ENCODE measurements at regions not wholly inside any gene's neighbourhood (a gene's known extent, or its start where the extent isn't known, plus 50 kb on each side); places are given as distances from the start of the nearest gene placed in this dataset.

DNA sequence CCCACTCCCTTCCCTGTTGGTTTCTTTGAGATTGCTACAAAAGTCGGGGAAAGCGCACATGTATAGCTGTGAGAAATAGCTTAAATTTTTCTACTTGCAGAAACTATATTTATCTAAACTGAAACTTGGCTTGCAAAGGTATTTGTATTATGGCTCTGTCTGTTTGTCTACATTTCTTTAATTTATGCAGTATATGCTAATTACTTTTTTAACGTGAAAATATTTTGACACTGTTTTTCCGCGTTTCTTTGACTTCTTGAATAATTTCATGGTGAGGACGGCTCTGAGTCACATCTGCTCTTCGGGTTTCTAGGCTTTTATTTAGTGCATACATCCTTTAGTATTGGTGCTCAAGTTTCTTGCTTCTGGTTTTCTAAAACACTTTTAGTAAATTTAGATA lies 182.1 kb upstream of the ZRANB2 start:
- DNase-seq, result no peak

DNA sequence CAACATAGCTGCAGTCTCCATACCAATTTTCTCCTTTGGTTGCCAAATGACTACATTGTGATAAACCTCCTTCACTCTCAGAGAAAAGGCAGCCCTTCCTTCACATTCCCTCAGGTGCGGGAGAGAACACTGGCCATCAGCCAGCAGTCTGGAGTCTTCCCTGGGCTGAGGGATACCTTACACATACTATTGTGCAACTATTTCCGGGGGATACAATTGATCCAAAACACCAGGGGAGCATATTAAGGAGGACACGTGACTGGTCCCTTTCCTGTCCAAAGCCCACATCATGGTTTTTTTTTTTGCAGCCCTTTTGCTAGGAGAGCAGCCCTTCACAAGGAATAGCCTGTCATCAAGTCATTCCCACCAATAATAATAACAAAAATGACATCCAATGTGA lies 172.1 kb upstream of the ZRANB2 start:
- DNase-seq, result no peak

DNA sequence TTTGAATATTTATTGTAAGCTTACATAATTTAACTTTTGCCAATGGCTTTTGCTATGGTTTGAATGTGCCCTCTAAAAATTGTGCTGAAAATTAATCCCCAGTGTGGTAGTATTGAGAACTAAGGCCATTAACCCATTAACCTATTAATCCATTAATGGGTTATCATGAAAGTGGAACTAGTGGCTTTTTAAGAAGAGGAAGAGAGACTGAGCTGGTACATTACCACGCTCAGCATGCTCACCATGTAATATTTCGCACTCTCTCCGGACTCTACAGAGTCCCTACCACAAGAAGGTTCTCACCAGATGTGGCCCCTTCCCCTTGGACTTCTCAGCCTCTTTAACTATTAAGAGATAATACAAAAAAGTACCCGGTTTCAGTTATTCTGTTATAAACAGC lies 164.4 kb upstream of the ZRANB2 start:
- DNase-seq, result no peak

DNA sequence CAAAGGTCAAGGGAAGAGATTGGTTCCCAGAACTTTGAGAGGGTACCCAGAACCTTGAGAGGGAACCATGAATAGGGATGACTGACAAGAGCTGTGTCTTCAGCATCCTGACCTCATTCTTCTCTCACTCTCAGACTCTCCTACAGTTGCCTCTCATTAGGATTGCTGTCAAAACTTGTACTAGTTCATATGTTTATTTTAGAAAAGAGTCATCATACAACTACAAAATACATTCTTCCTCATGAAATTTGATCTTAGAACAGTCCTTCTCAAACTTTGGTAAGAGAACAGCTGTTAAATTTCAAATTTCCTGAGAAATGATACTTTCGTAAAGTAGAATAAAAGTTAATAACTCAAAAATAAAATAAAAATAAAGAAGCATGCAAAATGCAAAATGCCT lies 161.4 kb upstream of the ZRANB2 start:
- DNase-seq, result no peak

DNA sequence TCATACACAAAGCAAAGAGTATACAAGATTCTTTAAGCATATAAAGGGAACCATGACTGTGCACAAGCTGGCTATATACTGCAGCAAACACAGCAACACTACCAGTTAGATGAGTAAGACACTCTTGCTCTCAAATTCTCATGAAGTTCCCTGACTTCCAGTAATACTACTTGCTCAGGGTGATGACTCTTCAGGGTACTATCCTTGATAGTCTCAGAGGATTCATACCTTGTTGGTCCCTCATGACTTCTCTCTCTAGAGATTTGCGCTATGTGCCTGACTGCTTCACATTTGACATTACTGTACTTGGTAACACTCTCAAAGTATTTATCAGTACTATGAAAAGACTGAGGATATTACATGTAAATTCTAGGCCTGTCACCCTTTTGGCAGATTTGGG lies 159.8 kb upstream of the ZRANB2 start:
- no peak for DNase-seq

DNA sequence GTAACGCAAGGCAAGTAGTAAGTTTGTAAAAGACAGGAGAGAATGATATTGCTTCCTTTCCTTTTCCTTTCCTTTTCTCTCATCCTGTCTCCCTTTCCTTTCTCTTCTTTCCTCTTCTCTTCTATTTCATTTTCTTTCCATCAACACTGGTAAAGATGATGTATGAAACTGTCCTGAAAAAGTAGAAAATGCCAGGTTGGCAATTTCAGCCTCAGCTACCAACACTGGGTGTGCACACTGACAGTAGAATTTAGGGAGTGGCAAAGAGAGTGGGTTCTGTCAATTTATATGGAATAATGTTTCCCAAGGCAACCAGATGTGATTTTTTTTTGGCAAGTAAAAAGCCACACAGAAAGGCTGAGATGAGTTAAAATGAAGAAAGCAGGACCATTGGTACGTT lies 155.7 kb upstream of the ZRANB2 start:
- DNase-seq, result no peak

DNA sequence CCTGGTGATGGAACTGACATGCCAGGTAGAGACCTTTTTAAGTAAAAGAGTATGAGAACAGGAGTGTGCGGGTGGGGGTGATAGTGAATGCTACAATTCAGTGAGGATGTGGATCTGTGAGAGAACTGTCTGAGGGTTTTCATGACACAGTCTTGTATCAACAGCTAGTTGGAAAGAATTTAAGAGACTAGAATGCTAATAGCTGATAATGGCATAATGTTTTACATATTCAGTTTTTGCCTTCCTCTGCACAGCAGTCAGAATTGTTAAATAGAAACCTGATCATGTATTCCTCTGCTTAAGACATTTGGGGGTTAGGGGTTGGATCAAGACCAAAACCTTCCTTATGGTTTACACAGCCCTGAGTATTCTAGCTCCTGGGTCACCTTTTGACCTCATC lies 152.8 kb upstream of the ZRANB2 start:
- no peak for DNase-seq

DNA sequence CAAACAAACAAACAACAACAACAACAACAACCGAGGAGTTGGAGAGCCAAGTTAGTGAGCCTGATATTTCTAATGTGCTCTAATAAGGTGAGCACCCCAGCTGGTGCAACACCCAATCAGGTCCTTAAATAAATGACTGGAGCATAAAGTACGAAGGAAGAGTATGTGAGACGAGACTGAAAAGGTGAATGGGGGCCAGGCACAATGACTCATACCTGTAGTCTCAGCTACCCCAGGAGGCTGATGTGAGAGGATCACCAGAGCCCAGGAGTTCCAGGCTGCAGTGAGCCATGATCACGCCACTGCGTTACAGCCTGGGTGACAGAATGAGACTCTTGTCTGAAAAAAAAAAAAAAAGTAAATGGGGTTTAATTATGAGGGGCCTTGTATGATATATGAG lies 152.0 kb upstream of the ZRANB2 start:
- DNase-seq, result no peak

DNA sequence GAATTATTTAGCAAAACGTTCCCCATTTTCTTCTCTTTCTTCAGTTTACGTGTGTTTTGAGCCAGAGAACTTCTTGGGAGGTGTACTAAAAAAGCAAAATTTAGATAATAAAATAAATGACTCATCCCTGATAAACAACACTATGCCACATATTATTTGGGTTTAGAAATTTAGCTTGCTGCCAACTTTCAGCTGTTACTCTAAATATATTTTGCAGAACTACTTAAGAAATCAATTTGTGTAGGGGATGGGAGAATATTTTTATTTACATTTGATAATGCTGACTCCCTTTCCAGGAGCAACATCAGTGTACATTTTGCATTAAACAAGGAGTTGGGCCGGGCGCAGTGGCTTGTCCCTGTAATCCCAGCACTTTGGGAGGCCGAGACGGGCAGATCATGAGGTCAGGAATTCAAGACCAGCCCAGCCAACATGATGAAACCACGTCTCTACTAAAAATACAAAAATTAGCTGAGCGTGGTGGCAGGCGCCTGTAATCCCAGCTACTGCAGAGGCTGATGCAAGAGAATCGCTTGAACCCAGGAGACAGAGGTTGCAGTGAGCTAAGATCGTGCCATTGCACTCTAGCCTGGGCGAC lies 151.4 kb upstream of the ZRANB2 start:
- DNase-seq, result no peak

DNA sequence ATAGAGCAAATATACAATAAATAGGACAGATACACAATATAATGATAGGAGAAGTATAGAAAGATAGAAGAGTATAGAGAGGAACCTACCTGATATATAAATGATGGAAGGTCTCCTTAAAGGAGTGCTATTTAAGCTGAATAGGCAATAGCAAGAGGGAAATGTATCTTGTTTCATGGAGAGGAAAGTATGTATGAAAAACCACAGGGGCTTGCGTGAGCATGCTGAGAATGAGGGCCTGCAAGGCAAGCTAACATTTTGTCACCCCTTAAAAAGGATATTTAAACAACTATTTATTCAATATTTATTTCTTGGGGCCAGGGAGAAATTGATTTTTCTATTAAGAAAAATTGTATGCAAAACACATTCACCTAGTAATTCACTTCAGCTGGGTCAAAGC lies 150.9 kb upstream of the ZRANB2 start:
- DNase-seq, result no peak

DNA sequence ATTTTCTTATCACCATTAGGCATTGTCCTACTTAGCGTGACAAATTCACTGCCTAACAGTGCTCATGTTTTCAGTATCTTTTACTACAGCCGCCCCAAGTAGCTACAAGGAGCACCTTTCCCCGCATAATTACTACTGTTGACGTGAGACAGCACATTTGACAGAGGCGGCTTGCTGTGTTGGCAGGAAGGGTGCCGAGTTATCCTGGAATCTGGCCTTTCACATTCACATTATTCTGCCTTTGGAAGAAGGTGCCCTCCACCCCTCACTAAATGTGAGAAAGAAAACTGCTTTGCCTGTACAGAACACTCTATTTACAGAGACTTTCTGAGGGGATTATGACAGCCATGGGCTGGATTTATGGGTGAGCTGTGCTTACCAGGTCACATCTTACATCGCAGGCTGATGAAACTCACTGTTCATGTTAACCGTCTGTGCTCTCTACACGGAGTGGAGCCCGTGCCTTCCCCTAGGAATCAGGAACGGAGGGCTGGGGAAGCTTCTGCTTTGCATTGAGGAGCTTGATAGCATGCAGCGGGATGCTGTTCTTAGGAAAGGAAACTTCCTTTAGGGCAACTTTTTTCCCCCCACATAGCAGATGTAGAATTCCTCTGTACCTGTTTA lies 148.0 kb upstream of the ZRANB2 start:
- DNase-seq, result no peak

DNA sequence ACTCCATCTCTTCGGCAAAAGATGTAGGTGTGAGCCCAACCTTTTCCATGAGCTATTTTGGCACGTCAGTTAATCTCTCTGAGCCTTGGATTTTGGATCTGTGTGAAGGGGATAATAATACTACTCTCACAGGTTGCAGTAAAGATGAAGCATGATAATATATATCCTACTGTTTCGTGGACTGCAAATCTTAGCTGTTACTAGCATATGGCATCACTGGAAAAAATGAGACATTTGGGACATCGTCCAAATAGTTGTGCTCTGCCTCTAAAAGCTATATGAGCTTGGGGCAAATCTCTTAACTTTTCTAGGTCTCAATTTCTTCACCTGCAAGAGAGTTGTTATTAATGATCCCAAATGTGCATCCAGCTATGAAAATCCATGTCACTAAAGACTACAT lies 147.4 kb upstream of the ZRANB2 start:
- no peak for DNase-seq

DNA sequence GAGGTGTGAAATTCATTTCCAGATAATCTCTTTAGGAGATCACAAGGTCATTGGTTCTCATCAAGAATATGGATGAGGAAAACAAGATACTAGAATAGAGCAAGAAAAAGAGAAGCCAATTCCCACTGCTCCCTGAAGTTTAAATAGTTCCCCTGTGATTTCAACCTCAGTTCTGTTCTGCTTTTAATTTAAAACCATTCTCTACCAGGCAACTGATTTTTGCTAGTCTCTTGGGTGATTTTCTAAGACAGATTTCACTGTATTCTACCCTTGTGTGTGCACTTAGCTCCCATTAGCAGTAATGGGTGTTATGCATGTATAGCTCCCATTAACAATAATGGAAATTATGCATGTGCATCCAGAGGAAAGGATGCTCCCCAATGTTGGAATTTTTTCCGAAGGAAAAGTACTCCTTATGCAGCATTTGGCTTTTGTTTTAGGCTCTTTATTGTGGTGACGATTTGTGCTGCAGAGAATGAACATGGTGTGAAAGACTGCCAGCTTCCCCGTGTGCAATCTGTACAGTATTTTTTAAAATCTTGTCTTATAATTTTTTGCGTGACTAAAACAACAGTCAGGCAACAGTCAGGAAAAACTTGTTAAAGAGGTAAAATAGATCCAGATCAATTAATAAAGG lies 144.0 kb upstream of the ZRANB2 start:
- DNase-seq, result no peak

DNA sequence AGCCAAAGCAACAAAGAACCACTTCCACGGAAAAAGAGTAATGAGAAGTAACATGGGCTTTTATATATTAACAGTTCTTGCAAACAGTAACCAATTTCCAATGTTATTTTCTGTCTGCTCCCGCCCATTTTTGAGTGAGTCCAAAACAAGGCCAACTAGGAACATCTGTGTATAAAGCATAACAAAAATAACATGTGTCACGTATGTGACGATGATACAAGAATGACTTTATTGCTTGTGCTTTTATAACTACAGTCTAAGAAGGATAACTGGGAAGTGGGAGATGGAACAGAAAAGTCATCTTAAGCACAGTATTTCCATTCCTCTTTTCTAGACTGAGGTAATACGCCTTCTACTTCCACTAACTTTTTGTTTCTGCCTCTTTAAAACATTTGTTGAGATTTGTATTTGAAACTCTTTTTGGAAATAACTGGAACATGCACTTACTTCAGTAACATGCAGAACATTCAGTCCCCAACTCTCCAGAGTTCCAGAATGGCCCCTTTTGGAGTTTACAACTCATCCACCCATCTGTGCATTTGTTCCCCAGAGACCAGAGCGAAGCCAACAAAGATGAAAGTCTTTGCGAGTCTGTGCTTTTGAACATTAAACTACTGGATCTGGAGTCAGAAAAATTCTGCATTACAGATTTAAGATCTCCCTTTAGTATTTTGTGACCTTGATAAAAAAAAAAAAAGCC lies 143.0 kb upstream of the ZRANB2 start:
- peak; percentile 37 for DNase-seq

DNA sequence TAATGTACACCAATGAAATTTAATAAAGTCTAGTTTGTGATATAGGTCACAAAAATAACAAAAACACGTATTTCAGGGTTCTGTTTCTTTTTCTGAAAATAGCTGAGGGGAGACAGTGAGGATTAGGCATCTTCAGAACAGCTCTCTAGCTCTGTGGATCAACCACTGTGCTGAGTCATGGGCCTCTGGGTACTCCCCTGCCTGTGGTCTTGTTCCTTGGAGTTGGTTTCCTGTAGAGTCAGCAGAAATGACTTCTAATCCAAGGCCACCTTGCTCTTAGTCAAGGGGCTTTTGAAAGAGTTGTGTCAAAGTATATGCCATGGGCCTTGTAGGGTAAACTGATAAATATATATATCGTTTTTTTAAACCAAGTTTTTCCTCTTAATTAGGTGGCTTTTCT lies 141.8 kb upstream of the ZRANB2 start:
- DNase-seq, result no peak

DNA sequence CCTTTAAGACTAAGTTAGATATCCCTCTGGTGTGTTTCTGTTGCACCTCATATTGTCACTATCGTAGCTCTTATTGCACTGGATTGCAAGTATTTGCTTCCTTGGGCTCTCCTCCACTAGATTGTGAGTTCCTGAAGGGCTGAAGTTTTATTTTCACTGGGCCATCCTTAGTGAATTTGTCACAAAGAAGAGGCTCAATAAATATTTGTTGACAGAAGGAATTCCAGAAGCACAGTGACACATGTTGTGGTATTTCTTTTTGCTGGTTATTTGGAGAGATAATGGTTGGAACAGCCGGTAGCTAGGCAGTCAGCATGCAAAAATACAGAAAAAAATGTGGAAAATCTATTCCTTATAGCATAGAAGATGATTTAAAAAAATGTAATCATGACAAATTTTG lies 129.9 kb upstream of the ZRANB2 start:
- DNase-seq, result no peak

DNA sequence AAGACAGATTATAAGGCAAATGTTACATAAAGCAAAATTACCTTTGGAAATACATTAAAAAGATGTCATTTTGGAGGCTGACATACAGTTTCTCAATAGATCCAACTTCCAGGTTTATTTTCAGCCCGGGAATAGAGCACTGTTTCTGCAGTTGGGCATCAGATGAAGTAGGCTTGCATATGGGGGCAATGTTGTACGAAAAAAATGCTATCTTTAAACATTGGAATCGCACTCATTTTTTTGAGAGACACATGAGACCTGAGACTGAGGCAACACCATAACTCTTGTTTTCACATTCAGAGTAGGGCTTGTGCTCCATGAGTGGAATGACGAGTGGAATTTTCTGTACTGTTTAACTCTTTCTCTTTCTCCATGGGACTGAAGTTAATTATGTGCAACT lies 122.4 kb upstream of the ZRANB2 start:
- DNase-seq, result no peak

DNA sequence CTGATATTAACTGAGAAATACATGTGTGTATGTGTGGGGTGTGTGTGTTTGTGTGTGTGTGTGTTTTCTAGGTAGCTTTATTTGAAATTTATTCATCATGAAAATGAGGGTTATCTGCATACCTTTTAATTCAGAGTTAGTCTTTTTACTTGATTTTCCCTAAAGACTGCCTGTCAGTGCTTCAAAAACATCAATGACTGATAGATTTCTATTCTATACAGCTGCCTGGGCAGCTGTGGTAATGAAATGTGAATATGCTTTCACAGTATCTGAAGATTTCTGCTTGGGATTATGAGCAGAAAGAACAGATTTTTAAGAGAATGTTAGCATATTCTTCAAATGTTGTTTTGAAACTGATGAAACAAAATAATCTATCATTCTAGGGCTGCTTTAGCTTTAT lies 119.7 kb upstream of the ZRANB2 start:
- no peak for DNase-seq

DNA sequence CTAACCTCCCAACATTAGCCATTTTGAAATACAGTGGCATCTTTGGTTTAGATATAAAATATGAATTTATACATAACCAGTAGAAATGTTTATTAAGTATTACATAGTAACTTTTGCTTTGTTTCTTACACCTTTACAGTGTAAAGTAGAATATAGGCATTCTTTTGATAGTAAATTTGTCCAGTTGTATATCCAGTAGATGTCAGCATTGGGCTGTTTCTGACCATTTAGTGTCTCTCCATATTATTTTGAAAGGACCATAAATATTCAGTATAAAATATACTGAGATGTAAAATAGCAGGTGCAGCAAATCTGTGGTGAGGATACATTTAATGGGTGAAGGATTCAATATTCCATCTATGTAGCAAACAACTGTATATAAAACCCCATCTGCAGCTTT lies 115.8 kb upstream of the ZRANB2 start:
- DNase-seq, result no peak

DNA sequence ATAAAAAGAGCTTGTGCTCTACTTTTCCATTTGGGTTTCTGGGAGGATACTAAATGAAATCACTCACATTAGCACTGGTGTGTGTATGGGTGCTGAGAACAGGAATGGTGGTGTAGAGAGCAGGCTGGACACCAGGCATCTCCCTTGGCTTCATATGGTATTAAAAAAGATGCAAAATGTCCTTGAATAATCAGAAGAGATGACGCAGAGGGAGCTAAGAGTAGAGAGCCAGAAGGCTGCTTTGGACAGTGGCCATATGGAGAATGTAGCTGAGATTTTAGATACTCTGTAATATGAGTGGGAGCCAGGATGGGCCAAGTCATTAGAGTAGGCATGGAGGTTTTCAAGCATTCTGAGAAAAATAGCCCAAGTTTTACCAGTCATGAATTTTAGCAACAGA lies 112.3 kb upstream of the ZRANB2 start:
- DNase-seq, result no peak

DNA sequence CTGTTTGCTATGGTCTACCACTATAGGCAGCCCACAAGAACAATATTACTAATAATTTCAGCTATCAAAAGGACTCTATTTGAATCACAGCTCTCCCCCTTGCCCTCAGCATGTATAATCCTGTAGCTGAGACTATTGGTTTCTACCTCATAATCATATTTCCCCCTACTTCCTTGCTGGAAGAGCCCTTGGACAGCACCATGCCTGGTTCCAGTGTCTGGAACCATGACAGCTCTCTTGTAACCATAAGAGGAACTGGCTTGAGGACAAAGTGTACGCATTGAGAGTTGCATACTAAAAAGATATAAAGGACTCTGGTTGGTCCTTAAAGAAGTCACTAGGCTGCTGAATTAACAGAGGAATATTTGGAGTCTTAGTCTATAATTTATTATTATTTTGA lies 110.7 kb upstream of the ZRANB2 start:
- DNase-seq, result no peak

DNA sequence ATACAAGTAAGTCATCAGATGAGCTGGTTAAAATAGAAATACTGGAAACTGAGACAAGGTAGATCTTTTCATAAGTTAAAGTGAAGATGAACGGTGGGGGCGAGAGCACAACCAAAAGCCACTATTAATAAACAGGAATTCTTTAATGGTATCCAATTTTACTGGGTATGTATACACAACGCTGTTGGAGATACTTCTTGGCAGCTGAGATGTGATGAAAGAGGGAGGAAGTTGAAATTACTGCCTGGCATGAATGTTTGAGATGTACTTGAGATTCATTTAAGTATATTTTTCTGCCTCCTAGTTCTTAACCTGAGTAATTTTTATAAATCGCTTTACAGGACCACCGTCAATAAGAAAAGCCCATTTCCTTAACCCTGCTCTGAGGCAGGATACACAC lies 110.0 kb upstream of the ZRANB2 start:
- no peak for DNase-seq

DNA sequence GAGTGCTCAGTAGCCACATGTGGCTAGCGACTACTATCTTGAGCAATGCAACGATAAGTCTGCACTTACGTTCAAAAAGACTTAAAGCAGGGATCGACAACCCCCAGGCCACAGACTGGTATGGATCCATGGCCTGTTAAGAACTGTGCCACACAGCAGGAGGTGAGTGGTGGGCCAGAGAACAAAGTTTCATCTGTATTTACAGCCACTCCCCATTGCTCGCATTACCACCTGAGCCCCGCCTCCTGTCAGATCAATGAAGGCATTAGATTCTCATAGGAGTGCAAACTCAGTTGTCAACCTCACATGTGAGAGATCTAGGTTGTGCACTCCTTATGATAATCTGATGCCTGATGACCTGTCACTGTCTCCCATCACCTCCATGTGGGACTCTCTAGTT lies 103.6 kb upstream of the ZRANB2 start:
- no peak for DNase-seq

DNA sequence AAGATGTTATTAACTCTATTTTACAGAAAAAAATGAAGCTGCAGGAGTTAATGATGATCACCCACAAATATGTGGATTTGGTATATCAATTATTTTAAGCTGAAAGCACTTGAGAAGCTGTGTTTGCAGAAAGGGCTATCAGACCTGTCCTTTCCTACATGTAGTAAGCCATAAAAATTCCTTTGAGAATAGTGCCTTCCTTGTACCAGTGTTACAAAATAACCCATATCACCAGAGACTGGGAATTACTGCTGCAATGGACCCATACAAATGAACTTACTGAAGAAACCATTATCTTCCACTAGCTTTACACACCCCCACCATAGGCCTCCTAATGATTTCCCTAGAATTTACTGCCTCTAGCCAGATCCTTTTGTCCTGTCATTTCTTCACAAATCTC lies 99.2 kb upstream of the ZRANB2 start:
- DNase-seq, result no peak
